ENCODE measurements at regions not wholly inside any gene's neighbourhood (a gene's known extent, or its start where the extent isn't known, plus 50 kb on each side); places are given as distances from the start of the nearest gene placed in this dataset.

DNA sequence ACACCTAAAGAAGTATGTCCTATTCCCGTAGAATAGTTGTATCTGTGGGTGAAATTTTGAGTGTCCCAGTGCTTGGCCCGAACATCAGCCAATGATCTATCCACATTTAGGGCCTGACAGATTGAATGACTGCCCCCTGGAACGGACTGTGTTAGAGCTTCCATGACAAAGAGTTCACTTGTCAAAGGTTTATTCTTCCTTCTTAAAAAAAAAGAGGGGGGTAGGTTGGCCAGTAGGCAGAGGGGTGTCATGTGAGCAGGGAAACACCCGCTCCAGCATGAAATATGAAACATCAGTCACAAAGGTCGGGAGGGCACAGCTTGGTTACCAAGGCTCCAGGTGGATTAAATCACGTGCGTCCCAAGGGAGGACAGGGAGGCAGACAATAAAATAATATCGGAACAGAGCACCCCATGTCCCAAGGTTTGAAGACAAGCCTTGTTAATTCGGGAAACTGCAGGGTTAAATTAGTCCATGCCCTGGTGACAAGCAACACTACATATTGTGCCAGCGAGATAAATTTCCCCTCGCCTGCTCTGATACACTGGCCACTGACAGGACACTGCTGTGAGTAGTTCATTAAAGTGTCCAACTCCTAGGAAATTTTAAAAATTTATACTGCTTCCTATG is 401.2 kb downstream of the IRX1 start:
- Mint-ChIP-seq H3K36me3 (ENCODE audit: low read depth) (no peaks in the 10 kb centered on the region), H3K9me3 (peaks cover 2% of the 10 kb centered on the region), H3K27me3 (no peaks in the 10 kb centered on the region), H3K27ac (no peak overlapping the region), H3K4me3 (no peak overlapping the region), H3K4me1 (ENCODE audit: low read depth) (peaks cover 21% of the 10 kb centered on the region)
- intact Hi-C loops (cut with micrococcal nuclease): no loop called here

DNA sequence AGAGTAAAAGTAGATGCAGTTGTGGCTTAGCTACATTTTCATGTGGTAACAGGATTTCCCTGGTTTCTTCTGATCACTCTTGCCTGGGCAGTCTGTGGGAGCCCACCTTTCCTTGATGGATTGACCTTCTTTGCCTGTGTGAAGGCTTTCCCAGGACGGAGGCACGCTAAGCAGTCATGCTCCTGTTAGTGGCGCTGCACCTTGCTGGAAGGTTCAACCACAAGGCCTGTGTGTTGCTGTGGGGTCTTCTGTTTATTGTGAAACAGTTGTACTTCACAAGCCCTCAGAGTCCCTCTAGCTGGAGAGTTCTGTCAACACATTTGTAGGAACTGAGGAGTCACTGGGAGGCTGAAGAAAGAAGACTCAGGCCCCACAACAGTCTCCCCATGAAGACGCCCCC is 402.0 kb downstream of the IRX1 start:
- H3K27ac Mint-ChIP-seq: no peak overlapping the region
- H3K4me3 Mint-ChIP-seq: no peak overlapping the region
- no peaks in the 10 kb centered on the region for H3K9me3 Mint-ChIP-seq
- H3K36me3 Mint-ChIP-seq (ENCODE audit: low read depth): no peaks in the 10 kb centered on the region
- H3K27me3 Mint-ChIP-seq: no peaks in the 10 kb centered on the region
- intact Hi-C loops (cut with micrococcal nuclease): no loop called here
- peaks cover 21% of the 10 kb centered on the region for H3K4me1 Mint-ChIP-seq (ENCODE audit: low read depth)

DNA sequence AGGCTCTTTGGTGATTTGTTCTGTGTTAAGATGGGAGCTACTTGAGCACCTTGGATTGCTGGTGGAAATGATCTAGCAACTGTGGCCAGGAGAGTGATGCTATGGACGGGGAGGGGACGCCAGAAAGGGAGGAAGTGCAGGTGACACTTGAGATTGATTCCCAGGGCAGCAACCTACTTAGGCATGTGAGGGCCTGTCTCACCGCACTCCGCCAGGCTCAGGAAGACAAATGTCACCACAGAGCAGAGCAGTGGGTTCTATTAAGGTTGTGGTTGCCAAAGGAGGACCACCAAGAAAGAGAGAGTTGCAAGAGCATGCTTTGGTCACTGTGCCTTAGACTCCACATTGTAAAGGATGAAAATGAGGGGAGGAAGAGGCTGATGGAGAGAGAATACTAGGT is 404.3 kb downstream of the IRX1 start:
- no peaks in the 10 kb centered on the region for H3K27me3 Mint-ChIP-seq
- no peaks in the 10 kb centered on the region for H3K9me3 Mint-ChIP-seq
- no peak overlapping the region for H3K27ac Mint-ChIP-seq
- no peak overlapping the region for H3K4me3 Mint-ChIP-seq
- peaks cover 4% of the 10 kb centered on the region for H3K4me1 Mint-ChIP-seq (ENCODE audit: low read depth)
- no peaks in the 10 kb centered on the region for H3K36me3 Mint-ChIP-seq (ENCODE audit: low read depth)
- intact Hi-C loops (cut with micrococcal nuclease): no loop called here

DNA sequence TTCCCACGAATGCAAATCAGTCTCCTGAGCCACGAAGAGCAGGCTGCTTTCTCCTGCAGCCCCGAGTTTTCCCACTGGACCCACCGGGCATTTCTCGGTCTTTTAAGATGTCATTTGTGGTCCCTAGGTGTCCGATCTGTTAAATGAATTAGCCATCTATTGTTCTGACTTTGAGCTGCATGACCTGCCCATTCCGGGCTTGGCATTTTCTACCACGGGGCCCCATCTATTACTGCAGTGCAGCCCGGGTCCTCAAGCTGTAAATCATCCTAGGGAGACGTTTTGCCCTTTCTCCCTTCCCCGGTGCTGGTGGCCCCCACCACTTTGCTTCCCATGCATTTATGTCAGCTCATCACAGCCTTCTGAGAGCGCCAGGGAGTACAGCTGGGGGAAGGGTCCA is 405.4 kb downstream of the IRX1 start:
- H3K9me3 Mint-ChIP-seq: no peaks in the 10 kb centered on the region
- H3K27ac Mint-ChIP-seq: no peak overlapping the region
- H3K36me3 Mint-ChIP-seq (ENCODE audit: low read depth): no peaks in the 10 kb centered on the region
- intact Hi-C loops (cut with micrococcal nuclease): no loop called here
- no peaks in the 10 kb centered on the region for H3K4me1 Mint-ChIP-seq (ENCODE audit: low read depth)
- no peaks in the 10 kb centered on the region for H3K27me3 Mint-ChIP-seq
- no peak overlapping the region for H3K4me3 Mint-ChIP-seq

DNA sequence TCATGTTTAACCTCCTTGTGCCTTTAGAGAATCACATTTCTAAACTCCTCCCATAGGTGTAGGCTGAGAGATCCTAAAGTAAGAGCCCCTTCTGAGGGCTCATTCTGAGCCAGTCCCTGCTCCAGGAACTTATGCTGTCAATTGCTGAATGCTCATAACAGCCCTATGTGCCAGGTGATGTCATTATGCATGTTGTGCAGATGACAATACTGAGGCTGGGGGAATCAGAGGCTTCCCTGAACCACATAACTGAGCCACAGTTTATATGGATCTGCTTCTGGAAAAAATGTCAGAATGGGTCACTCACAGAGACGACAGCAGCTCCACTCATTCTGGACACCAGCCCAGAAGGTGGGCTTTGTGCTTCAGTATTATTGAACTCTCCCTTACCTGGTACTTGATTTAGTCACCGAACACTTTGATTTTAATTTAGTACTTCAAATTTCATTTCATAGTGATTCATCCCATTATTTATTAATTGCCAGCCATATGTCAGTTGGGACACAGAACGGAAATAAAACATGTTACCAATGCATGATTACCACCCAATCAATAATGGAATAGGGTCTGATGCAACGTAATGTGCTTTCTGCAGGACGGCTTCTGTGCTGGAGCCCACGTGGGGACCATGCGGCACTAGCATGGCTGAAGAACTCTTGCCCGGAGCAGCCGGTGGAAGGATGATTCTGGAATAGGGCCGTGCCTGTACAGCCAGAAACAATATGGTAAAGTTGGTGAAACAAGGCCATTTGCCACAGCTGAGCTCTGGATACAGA is 406.3 kb downstream of the IRX1 start:
- no peaks in the 10 kb centered on the region for H3K9me3 Mint-ChIP-seq
- no peak overlapping the region for H3K4me3 Mint-ChIP-seq
- no peaks in the 10 kb centered on the region for H3K36me3 Mint-ChIP-seq (ENCODE audit: low read depth)

DNA sequence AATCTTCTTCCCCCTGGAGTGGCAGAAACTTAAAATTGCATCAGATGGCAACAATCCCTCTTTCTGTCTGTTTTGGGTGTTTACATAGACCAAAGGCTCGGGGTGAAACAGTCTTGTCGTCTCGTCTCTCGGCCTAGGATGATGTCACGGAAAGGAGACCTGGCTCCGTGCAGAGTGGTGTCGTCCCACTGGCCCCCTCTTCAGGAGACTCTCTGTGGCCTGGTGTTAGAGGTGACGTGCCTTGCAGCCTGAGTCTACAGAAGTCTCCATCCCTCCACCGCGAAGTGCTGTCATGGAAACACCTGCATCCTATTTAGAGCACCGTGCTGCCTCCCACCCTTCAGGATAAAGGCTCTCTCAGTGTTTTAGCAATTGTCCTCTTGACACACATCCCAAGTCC is 409.7 kb downstream of the IRX1 start:
- no peak overlapping the region for H3K27ac Mint-ChIP-seq
- no peaks in the 10 kb centered on the region for H3K4me1 Mint-ChIP-seq (ENCODE audit: low read depth)
- H3K9me3 Mint-ChIP-seq: no peaks in the 10 kb centered on the region
- intact Hi-C loops (cut with micrococcal nuclease): no loop called here
- no peak overlapping the region for H3K4me3 Mint-ChIP-seq
- H3K36me3 Mint-ChIP-seq (ENCODE audit: low read depth): no peaks in the 10 kb centered on the region
- no peaks in the 10 kb centered on the region for H3K27me3 Mint-ChIP-seq

More for the DNA sequence above, 406.3 kb downstream of the IRX1 start:
- Mint-ChIP-seq H3K27me3 (no peaks in the 10 kb centered on the region), H3K4me1 (ENCODE audit: low read depth) (no peaks in the 10 kb centered on the region), H3K27ac (no peak overlapping the region)
- intact Hi-C loops (cut with micrococcal nuclease): no loop called here

DNA sequence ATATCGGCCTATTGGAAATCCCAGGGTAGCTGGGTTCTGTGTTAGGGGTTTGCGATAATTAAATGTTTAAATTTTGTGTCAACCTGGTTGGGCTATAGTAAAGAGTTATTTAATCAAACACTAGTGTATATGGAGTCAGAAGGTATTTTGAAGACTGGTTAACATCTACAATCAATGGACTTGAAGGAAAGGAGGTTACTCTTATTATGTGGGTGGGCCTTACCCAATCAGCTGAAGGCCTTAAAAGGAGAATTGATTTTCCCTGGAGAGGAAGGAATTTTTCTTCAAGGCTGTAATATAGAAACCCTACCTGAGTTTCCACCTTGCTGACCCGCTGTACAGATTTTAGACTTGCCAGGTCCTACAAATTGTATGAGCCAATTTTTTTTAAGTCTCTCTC is 411.4 kb downstream of the IRX1 start:
- Mint-ChIP-seq H3K27ac (no peak overlapping the region), H3K4me1 (ENCODE audit: low read depth) (no peaks in the 10 kb centered on the region), H3K36me3 (ENCODE audit: low read depth) (no peaks in the 10 kb centered on the region), H3K9me3 (no peaks in the 10 kb centered on the region), H3K27me3 (no peaks in the 10 kb centered on the region), H3K4me3 (no peak overlapping the region)
- intact Hi-C loops (cut with micrococcal nuclease): no loop called here

DNA sequence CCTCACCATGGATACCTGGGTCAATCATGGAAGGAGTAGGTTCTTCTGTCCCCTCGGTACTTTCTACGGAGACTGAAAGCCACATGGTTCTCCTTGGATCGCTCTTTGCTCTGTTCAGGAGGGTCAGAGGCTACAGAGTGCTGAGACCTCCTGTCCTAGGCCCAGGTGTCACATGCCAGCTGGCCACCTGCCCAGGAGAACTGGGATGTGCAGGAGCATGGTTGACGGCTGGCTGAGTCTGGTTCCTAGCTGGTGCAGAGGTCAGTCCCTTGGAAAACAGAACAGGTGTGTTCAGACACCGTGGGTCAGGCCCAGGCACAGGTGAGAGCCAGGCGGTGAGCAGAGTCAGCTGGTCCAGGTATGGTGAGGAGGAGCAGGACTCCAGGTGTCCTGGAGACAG is 416.3 kb downstream of the IRX1 start:
- Mint-ChIP-seq H3K27ac (no peak overlapping the region), H3K9me3 (no peaks in the 10 kb centered on the region), H3K4me1 (ENCODE audit: low read depth) (peaks cover under 1% of the 10 kb centered on the region), H3K4me3 (no peak overlapping the region), H3K27me3 (no peaks in the 10 kb centered on the region), H3K36me3 (ENCODE audit: low read depth) (no peaks in the 10 kb centered on the region)
- intact Hi-C loops (cut with micrococcal nuclease): no loop called here

DNA sequence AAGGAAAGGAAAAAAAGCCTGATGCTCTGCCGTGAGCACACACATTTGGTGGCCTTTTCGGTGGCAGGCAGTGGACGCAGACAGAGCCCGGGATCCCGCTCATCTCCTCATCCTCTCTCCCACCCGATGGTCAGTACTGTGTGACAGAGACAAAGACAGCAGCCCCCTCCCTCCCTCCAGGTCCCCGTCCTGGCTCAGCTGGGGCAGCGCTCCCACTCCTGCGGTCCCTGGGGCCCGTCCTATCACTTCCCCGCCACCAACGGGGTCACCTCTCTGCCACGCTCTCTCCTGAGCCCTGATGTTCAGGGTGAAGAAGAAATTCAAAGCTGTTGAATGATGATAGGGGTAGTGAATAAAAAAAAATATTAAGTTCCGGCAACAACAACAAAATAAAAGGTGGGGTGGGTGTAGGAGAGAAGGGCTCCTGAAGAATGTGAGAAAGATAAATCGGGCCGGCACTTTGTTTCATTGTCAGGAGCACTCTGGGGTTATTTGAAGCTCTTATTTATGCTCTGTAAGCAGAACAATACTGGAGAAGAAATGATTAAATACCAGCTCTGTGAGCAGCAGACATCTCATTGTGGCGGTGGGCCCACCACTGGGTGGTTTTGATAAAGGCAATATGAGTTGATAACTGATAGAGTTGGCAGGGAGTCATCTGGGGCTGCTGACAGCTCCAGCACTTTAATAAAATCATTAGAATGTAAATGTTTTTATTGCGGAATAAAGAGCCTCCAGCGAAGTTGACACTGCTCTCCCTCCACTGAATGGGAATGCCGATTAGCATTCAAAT is 417.7 kb downstream of the IRX1 start:
- H3K27me3 Mint-ChIP-seq: no peaks in the 10 kb centered on the region
- intact Hi-C loops (cut with micrococcal nuclease): no loop called here
- H3K36me3 Mint-ChIP-seq (ENCODE audit: low read depth): no peaks in the 10 kb centered on the region
- H3K27ac Mint-ChIP-seq: no peak overlapping the region
- H3K4me1 Mint-ChIP-seq (ENCODE audit: low read depth): peaks cover 9% of the 10 kb centered on the region
- H3K9me3 Mint-ChIP-seq: no peaks in the 10 kb centered on the region
- H3K4me3 Mint-ChIP-seq: no peak overlapping the region

DNA sequence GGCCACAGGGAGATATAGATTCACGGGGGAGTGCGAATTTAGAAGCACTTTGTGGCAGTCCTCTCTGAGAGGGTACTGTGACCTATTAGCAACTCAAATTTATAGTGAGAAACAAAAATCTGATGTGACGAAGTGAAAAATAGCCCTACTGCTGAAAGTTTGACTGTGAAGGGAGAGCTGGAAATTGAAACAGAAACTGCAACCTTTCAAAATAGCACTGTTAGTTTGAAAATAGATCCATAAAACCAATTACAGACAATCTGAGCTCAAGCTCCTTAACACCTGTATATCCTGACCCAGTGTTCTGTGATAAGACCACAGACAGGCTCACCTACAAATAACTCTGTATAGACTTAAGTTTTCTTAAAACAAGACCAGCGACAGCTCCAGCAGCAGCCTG is 420.1 kb downstream of the IRX1 start:
- no peaks in the 10 kb centered on the region for H3K27me3 Mint-ChIP-seq
- intact Hi-C loops (cut with micrococcal nuclease): no loop called here
- H3K36me3 Mint-ChIP-seq (ENCODE audit: low read depth): no peaks in the 10 kb centered on the region

DNA sequence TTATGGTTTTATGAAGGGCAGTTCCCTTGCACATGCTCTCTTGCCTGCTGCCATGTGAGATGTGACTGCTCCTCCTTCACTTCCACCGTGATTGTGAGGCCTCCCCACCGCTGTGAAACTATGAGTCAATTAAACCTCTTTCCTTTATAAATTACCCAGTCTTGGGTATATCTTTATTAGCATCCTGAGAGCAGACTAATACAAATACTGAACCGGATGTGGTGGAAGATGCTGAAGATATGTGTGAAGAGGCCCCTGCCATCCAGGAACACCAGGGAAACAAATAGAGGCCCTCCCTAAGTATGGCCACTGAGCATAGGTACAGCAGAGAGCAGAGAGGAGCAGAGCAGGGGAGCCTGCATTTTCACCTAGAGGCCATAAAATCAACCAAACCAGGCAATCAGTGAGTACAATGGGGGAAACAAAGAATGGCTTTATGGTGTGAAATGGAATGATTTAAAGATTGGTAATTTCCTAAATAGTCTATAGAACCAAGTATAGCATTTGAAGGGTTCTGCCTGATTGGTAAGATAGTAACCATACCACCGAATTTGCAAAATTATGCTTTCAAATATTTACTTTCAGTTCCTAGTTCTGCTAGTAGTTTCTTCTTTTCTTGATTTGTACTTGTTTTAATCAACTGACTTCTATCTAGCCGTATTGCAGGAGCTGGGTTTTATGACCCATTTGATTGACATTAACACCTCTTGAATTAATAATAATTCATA is 421.6 kb downstream of the IRX1 start:
- no peaks in the 10 kb centered on the region for H3K27me3 Mint-ChIP-seq
- peaks cover 9% of the 10 kb centered on the region for H3K4me1 Mint-ChIP-seq (ENCODE audit: low read depth)
- H3K27ac Mint-ChIP-seq: no peak overlapping the region
- intact Hi-C loops (cut with micrococcal nuclease): no loop called here
- H3K36me3 Mint-ChIP-seq (ENCODE audit: low read depth): no peaks in the 10 kb centered on the region
- no peak overlapping the region for H3K4me3 Mint-ChIP-seq
- peaks cover 14% of the 10 kb centered on the region for H3K9me3 Mint-ChIP-seq

More for the DNA sequence above, 420.1 kb downstream of the IRX1 start:
- peaks cover 9% of the 10 kb centered on the region for H3K4me1 Mint-ChIP-seq (ENCODE audit: low read depth)
- no peak overlapping the region for H3K4me3 Mint-ChIP-seq
- peaks cover under 1% of the 10 kb centered on the region for H3K9me3 Mint-ChIP-seq
- H3K27ac Mint-ChIP-seq: no peak overlapping the region

DNA sequence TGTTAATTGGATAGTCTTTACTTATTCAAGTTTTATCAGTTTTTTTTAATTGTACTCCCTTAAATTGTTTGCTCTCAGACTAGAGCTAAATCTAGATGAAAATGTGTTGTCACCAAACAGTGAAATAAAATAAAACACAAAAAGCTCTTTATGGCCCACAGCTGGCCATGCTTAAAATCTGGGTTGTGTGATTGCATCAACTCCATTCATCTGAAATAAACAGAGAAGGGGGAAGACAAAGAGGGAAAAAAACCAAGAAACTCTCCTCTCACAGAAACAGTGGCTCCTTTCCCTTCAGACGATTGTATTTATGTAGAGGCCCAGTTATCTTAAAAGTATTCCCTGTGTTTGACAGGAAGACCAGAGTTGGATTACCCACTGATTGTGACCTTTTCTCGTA is 422.4 kb downstream of the IRX1 start:
- no peaks in the 10 kb centered on the region for H3K27me3 Mint-ChIP-seq
- intact Hi-C loops (cut with micrococcal nuclease): no loop called here
- H3K36me3 Mint-ChIP-seq (ENCODE audit: low read depth): no peaks in the 10 kb centered on the region
- no peak overlapping the region for H3K4me3 Mint-ChIP-seq
- no peak overlapping the region for H3K27ac Mint-ChIP-seq
- H3K4me1 Mint-ChIP-seq (ENCODE audit: low read depth): peaks cover 9% of the 10 kb centered on the region
- peaks cover 22% of the 10 kb centered on the region for H3K9me3 Mint-ChIP-seq

DNA sequence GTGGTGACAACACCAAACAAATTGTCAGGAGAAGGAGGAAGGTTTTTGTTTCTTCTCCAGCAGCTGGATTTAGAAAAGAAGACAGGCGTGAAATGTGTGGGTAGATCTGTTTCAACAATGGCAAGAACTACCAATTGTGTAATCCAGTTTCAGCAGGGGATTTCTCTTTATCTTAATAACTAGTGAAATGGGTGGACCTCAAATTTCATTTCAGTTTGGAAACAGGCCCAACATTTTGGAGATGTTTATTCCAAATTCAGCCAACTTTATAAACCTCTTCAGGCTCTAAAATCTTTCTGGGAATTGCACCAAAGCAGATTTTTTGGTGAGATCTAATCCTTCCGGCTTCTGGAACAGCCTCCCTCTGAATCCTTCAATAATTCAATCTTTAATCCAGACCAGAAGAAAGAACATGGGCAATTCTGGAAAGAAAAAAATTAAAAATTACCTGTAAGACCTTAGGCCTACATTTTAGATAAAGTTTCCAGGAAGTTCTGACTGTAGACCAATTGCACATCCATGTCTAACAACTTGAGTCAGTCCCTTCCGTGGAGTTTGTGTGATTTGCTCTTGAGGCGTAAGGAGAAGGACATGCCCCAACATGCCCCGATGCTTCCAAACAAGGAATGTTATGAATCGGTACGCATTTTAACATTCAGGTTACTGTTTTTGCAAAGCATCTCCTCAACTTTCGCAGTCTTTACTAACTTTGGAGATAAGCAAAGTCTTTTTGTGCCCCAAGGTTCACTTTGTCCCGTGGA is 423.6 kb downstream of the IRX1 start:
- intact Hi-C loops (cut with micrococcal nuclease): no loop called here
- Mint-ChIP-seq H3K36me3 (ENCODE audit: low read depth) (no peaks in the 10 kb centered on the region), H3K27me3 (no peaks in the 10 kb centered on the region), H3K4me1 (ENCODE audit: low read depth) (peaks cover 9% of the 10 kb centered on the region), H3K27ac (no peak overlapping the region), H3K4me3 (no peak overlapping the region), H3K9me3 (peaks cover 26% of the 10 kb centered on the region)
